Stimulated activated CD4-positive, alpha-beta T cell treated with anti-CD3 and anti-CD28 coated beads, Interleukin-4, amount 100 ng/mL, for 4 hours (primary cell): ENCODE measurements at regions not wholly inside any gene's neighbourhood (a gene's known extent, or its start where the extent isn't known, plus 50 kb on each side); places are given as distances from the start of the nearest gene placed in this dataset.
"Not testable (repeated sequence)": the region's sequence is repeated elsewhere in the genome, so short reads cannot be mapped to it uniquely, and the experiment has no call there.

ENCODE experiments used
- DNase-seq, 2 experiments: peaks; one replicate each; pipeline ENCODE4 v3.0.0-alpha.2; 2020

DNA sequence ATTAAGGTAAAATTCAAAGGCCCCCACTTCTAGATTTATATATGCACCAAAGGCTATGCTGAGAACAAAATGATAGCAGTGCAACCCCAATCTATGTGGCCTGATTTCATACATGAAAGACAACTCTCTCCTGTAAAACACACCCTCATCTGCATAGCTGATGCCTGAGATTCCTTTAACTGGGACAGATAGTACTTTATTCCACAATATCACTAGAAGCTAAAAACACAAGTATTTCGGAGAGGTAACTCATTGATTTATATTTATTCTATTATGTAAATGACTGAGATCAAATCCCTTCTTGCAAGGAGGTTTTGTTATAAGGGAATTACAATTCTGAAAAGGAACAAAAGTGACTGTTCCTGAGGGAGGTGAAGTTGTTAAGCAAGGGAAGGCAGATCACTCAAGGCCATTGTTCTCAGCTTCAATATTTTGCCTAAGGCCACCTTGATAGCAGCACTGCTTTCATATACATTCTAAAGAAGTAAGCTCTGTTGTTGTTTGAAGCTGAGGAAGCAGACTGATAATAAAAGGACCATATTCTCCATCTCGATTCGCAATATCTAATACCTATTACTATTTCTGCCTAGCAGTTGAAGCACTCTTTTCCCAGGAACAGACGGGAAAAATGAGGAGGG lies 471.0 kb upstream of the CDH7 start:
- DNase-seq = no peak

DNA sequence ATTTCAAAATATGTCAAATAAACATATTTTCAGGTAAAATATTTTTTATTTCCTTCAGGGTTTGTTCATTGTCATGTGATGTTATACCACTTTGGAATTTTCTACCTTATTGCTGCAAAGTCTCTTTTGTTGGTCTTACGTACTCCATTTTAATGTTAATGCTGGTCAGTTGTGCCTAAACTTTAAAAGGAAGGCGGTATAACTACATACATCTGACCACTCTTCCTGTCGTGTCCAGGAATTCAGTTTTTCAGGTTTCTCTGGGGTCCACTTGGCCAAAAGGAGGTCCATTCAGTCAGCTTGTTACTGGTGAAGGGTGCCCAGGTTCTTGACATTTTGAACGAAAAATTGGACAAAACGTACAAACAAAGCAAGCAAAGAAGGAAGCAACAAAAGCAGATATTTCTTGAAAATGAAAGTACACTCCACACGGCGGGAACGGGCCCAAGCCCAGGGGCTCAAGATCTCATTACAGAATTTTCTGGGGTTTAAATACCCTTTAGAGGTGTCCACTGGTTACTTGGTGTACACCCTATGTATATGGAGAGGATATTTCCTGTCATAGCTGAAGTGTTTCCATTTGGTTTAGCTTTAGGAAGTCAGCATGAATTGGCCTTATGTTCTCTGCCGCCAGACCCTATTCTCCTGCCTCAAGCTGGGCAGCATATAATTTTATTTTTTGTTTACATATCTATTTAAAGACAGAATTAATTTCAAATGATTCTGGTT lies 471.7 kb upstream of the CDH7 start:
- DNase-seq = no peak

DNA sequence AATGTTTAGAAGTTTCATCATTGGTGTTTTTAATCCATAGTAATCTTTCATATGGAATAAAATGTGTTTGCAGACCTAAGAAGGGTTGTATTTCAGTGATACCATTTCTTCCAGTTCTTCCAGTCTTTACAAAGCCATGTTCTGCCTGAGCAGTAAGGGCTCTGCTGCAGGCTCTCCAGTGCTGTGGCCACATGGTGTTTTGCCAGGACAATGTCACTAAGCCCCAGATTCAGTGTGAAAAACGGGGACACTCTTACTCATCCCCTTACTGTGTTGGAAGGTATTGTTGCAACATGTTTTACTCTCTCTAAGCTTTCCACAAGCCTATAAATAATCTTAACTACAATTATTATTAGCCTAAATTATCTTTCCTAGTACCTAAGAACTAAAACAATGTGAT lies 481.4 kb upstream of the CDH7 start:
- no peak for DNase-seq

DNA sequence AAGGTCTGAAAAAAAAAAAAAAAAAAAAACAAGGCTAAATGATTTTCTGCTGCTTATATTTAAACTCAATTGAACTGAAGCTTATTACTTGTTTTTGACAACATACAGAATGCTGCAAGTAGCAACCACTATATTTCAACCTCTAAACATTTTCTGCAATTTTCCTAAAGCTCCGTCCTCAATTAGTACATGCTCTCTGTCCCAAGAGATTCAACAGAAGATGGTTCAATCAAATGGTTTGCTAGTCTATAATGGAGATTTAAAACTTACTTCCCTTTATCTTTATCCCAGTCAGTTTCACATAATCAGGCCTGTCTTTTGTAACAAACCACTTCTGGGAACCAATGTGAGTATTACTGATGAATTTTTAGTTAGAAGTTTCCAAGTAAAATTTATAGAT lies 485.1 kb upstream of the CDH7 start:
- no peak for DNase-seq

DNA sequence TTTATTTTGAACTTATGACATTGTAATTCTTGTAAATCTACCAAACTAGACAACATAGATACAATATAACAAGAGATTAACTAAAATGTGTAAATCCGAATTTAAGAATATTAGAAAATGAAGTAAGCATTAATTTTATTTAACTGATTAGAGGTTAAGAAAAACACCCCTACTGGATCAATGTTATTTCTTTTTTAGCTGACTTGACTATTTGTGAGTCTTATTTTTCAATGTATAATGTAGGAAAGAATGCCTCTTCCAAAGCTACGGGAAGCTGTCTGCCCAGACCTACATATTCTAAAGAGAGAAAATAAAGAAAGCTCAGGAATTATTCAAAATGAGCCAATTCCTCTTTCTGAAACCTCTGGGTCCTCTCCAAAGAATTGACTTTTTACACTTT lies 490.8 kb upstream of the CDH7 start:
- DNase-seq = no peak

DNA sequence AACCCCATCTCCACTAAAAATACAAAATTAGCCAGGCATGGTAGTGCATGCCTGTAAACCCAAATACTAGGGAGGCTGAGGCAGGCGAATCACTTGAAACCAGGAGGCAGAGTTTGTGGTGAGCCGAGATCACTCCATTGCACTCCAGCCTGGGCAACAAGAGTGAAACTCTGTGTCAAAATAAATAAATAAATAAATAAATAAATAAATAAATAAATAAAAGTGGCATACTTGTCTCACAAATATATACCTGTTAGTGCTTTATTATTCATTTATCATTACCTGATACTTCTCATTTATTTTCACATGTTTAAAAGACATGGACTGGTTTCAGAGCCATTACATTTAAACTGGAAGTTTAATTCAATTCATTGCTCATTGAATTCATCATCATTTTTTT lies 491.4 kb upstream of the CDH7 start:
- DNase-seq = no peak

DNA sequence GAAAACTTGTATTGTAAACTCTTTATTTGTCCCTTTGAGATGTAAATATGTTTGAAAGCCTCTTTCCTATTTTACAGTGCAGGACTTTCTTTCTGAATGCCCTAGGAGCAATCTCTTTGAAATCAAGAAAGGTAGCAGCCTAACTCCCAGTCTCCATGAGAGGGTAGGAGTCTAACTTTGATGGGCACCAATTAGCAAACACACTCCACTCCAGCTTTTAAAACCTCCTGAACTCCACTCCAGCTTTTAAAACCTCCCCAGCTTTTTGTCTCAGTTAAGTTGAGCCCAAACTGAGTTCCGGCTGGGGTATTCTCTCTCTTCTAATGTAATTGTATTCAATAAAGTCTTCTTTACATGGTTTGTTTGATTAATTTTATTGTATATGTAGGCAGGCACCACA lies 493.7 kb upstream of the CDH7 start:
- DNase-seq = no peak

DNA sequence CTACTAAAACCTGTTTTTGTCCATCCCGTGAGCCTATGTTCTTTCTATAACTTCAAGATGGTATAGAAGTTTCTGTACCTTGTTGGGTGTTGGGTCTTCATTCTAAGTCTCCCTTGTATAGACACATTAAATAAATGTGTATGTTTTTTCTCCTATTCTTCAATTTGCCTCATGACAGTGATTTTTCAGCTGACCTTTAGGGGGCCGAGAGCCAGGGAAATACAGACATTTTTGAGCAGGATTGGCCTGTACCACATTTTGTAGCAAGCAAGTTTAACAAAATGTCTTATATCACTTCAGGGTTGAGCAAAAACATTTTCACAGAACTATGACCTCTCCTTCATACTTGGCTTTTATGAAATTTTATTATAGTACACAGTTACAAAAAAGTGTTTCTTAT lies 495.4 kb upstream of the CDH7 start:
- no peak for DNase-seq

DNA sequence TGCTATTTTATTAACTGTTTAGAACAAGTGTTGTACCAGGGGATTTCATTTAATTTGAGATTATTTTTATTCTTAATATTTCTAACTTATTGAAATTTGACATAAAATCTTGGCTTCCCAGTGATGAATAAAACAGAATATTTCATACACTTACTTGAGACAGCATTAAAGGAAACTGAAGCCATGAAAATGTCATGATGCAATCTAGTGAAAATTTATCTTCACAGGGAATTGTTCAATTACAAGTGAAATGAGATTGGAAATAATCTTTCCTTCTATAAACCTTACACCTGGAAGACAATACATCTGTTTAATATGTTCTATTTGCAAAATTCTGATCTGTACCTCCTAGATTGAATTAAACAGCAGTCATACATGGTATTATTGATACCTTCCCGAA lies 511.0 kb upstream of the CDH7 start:
- no peak for DNase-seq

DNA sequence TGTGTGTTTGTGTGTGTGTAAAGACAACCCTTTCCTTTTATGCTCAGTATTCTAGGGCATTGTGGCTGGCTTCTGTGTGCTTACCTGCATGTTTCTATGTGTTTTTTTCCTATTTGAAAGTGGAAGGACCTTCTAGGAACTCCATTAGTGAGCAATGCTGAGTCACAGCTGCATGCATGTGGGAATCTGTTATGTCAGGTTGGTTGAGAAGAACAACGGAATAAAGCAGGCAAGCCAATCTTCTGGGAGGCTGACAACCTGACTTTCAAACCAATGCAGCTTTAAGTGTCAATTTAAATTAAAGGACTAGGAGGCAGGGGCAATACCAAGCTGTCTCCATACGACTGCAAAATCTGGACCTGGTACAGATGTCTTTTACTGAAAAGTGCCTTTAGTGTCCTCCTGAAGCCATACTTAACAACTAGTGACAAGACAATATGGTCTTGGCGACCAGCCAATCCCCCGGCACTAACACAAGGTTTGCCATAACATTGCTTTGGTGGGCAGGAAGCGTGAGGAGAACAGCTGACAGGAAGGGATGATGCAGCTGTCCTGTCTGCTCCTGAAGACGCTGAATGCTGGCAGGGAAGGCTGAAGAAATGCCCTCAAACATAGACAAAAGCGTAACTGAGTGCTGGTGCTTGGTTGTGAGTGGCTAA lies 514.7 kb upstream of the CDH7 start:
- DNase-seq = no peak

DNA sequence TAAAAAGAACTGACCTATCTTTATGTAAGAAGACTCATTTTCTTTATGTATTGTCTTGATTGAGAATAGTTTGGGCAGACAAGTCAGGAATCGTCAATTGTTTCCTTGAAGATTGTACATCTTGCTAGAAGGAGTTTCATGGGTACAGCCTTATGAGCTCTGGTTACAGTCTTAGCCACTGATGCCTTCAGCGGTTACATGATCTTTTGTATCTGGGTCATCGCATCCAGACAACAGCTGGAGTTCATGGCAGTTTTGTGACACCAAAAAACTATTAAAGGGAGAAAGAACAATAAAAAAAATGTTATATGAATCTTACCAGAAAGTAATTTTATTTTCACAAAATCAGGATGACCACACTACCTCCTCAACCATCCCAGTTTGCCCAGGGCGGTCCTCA lies 520.5 kb upstream of the CDH7 start:
- no peak for DNase-seq

DNA sequence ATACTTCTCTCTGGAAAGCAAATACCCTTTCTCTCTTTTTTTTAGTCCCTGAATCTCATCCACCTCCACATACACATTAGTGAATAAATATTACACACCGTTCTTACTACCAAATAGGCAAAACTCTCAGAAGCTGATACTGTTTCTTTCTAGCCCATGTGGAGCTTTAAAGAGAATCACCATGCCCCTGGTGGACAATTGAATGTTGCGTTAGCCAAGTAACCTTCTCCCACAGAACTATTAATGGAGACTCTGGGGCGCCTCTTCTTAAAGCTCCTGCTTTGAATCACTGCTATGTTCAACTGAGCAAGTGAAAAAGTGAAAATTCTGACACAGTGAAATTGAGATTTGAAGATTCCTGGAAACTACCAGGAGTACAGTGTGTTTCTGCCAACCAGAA lies 522.8 kb upstream of the CDH7 start:
- DNase-seq = no peak

DNA sequence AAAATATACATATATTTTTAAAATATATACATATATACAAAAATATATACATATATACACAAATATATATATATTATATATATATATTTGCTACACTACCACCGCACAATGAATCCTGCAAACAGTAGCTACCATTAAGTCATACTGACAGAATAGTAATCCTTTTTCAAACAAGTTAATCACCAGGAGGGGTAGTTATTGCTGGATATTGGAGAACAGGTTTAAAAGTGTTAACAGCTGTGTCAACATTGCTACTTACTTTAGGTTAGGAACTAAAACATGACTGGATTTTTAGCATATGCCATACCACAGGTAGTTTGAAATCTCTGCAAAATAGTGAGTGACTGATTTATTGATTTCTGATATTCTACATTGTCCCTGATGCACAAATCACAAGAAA lies 529.1 kb upstream of the CDH7 start:
- no peak for DNase-seq

DNA sequence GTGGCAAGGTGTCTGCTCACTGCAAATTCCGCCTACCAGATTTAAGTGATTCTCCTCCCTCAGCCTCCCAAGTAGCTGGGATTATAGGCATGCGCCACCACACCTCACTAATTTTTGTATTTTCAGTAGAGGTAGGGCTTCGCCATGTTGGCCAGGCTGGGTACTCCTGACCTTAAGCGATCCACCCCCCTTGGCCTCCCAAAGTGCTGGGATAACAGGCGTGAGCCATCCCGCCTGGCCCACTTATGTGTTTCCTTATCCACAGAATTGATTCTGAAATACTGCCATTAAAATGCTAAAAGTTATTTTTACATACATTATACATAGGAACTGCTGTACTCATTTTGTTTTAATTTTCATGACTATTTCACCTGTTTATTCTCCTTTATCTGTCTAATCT lies 529.7 kb upstream of the CDH7 start:
- no peak for DNase-seq

DNA sequence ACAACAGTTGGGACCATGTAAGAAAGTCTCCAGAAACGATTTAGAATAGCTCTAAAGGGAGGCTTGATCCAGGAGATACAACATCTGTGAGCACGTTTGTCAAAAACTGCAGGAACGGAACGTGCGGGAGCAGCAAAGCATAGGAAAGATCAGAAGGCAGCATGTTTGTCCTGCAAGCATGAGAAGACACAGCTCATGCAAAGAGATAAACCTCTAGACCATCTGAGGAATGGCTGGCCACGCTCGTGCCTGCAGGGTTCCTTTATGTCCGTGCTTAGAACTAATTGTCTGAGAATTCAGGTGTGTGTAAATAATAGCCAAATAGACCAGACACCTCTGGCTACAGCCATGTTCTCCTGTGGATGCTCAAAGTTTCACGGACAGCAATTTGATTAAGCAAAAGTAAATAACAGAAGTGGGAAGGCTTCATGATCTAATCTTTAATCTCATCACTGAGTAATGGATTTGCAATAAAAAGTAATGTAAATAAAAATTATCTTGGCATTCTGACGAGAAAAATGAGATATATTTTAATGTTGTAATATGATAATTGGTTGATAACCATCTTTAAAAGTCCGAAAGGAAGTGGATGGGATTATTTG lies 534.8 kb upstream of the CDH7 start:
- no peak for DNase-seq

DNA sequence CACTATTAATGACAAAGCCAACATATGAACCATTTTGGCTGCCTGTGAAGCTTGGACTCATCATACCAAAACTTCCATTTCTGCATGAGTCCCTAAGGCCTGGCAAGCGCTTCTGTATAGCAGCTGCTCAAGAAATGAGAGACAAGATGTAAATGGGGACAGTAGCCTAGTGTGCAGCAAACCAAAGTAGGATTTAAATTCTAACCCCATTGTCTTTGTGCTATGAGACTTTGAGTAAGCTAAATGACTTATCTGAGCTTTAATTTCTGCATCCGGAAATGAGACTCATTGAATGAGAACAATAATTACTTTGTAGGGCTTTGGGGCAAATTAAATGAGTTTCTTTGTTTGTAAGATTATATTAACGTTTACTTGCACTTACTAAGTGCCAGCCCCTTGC lies 536.4 kb upstream of the CDH7 start:
- DNase-seq = no peak

DNA sequence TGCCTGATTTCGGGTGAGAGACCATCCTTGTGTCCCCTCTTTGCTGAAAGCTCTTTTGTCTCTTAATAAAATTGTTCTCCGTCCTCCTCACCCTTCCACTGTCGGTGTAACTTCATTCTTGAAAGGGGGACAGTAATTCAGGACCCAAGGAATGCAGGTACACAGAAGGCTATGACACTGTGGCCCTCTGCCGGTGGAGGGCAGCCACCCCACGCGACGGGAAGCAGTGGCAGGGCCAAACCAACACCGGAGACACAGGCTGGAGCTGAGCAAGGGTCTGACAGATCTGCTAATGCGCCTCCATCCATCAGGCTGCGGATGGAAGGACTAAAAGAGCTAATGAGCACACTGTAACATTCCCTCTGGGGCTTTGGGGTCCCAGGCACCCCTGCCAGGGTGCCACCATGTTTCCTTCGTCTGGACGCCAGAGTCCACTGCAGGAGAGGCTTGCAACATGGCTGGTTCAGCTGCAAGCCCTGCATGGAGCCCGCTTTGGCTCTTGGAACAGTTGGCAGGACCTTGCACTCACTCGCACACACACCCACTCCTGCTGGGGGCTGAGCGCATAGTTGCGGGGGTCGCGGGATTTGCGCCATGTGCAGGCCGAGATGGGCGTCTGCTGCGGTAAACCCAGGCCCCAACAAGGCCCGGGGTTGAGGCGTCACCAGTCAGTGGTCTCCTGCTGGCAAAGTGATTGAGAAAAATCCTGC lies 544.1 kb upstream of the CDH7 start:
- no peak for DNase-seq

DNA sequence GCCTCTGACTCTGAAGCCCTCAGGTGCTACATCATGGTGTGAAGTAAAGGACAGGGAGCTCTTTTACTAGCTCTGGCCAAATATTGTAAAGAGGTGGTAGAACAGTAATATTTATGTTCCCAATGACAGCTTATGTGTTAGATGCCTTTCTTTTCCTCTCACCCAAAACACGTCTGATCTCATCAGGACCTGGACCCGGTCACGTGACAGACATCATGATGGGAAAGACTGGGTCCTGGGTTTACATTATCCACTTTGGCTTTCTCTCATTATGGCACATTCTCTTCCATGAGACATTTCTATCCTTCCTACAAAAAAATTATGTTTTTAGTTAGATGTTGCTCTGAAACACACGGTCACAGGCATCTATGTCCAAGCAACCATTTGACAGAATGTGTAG lies 548.7 kb upstream of the CDH7 start:
- no peak for DNase-seq

DNA sequence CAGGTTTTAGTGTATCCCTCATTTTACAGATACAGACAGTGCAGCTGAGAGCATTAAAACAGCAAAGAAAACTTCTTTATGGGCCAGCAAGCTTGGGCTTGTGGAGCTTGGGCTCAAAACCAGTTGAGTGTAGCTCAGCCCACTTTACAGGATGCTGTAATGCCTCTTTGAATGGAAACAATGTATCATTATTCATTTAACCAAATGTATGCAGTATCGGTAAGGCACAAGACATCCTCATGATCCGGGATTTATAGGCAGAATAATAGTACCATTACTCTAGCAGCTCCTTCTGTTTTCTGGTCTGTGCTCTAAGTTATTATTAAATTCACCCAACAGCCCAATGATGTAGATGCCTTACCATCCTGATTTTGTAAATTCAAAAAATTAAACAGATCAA lies 575.1 kb upstream of the CDH7 start:
- DNase-seq = no peak

DNA sequence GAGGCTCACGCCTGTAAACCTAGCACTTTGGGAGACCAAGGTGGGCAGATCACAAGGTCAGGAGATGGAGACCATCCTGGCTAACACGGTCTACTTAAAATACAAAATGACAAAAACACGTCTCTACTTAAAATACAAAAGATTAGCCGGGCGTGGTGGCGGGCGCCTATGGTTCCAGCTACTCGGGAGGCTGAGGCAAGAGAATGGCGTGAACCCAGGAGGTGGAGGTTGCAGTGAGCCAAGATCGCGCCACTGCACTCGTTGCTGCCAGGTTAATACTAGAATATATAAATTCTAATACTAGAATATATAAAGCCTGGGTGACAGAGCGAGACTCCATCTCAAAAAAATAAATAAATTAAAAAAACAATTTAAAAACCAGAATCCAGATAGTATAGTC lies 588.7 kb upstream of the CDH7 start:
- DNase-seq = not testable (repeated sequence)

DNA sequence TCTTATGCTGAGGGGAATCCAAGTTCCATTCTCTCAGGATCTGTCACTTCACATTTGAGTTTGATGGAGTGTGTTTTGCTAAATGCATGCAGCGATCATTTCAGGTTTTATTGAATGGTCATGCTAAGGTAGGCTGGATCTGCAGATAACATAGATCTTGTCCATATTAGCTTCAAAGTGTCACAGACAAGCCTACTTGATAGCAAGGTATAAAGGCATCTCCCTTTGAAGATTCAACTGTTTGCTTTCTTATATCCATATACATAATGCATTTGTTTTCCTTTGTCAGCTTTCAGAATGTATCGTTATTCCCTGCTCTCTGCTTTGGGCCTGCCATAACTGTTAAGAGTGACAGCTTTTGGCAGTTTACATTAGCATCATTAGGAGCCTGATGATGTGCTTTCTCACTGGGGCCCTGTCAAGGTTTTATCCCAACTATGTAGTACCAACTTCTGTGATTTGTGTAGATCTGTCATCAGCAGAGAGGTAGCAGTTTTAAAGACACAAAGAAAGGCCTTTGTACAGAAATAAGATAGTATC lies 604.3 kb upstream of the CDH7 start:
- no peak for DNase-seq

DNA sequence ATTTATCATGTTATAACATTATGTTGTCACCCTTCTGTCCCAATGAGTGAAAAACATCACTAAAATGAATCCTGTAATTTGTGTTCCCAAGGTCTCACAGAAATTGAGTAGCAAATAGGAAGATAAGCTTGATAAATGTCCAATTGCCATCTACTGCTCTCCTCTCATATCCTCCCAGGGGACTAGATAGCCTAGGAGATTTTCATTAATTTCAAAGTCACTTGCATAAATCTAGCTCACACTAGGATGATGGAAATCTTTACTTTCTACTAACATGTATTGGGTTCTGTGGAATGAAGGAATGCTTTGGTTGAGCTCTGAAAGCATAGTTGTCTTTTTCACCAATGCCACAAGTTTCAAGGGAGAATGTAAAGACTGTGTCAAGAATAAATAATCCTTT lies 605.5 kb upstream of the CDH7 start:
- no peak for DNase-seq

DNA sequence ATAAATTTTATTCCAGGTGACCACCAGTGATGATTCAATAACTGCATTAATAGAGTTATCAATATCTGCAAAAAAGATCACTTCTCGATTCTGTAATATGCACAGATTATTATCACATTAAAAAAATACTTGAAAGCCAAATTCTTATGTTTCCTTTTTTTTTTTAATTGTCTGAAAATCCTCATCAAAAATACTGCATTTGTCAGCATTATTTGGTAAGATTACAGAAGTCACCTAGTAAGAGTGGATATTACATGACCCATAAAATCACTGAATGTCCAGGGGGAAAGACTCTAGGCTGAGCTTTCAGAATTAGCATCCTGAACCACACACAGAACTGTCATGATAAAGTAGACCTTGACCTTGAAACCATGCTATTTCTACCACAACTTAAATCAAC lies 617.2 kb upstream of the CDH7 start:
- no peak for DNase-seq
